ENCODE measurements at regions not wholly inside any gene's neighbourhood (a gene's known extent, or its start where the extent isn't known, plus 50 kb on each side); places are given as distances from the start of the nearest gene placed in this dataset.

DNA sequence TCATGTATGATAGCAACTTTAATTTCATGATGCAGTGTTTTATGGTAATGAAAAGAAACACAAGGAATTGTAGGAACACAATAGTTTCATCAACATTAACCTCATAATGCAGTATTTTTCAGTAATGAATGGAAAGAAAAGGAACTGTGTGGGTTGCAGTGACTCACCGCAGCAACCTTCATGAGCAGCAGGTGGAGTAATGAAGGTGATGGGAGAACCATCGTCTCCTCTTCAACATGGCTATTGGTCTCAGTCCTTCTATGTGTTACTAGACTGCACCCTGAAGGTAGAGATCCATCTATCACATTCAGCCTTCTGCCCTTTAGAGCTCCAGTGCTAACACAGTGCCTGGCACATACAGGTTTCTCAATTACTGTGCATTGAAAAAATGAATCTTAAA, 58.0 kb downstream of the TMEM215 start:
- TF ChIP-seq CTCF (conservative IDR thresholded peaks at IDR 0.05; ENCODE audit: low read depth in 2 of 2) (peak; percentile 27 to 35), POLR2AphosphoS5 (IDR thresholded peaks at IDR 0.05; ENCODE audit: low read depth) (no peak), REST (IDR thresholded peaks at IDR 0.05; ENCODE audit: unreplicated experiment) (no peak), EZH2 (IDR thresholded peaks at IDR 0.05; ENCODE audit: low read depth, unreplicated experiment) (no peak), JUNB (IDR thresholded peaks at IDR 0.05; ENCODE audit: unreplicated experiment) (no peak), EZH2phosphoT487 (IDR thresholded peaks at IDR 0.05; ENCODE audit: unreplicated experiment) (no peak), STAT1 (IDR thresholded peaks at IDR 0.05; ENCODE audit: unreplicated experiment) (no peak), ZNF331 (CRISPR knock-in tag; IDR thresholded peaks at IDR 0.05; ENCODE audit: low read depth) (no peak), CREB1 (CRISPR knock-in tag; IDR thresholded peaks at IDR 0.05; ENCODE audit: low read depth) (no peak)

Measured in GM23338 (cell line).